Cardiac septum (tissue), 1 donor: ENCODE measurements at regions not wholly inside any gene's neighbourhood (a gene's known extent, or its start where the extent isn't known, plus 50 kb on each side); places are given as distances from the start of the nearest gene placed in this dataset.

Experiments
- DNase-seq: peaks from one replicate; pipeline ENCODE4 v3.0.0-alpha.2; 2020; ENCODE audit warnings: low spot score
- intact Hi-C: fragments of 100-400 bp; cut with DNase I; formaldehyde crosslinking; loops from one replicate; pipeline ENCODE4 v1.14.0; 2022
- donor health status: DM: no; HTN: no; CAD: no.

GRCh38 chr16:73326221-73326620 lies 278.3 kb upstream of the ZFHX3 start:
- intact Hi-C loops, result no loop called here
- no peak for DNase-seq

GRCh38 chr16:73323880-73324279 lies 276.0 kb upstream of the ZFHX3 start:
- intact Hi-C loops, result no loop called here
- DNase-seq, result no peak

- DNase-seq, result no peak
- intact Hi-C loops, result no loop called here
Observed at GRCh38 chr16:73322856-73323255, 274.9 kb upstream of the ZFHX3 start.

- no peak for DNase-seq
- intact Hi-C loops, result no loop called here
Observed at GRCh38 chr16:73321853-73322252, 273.9 kb upstream of the ZFHX3 start.

- intact Hi-C loops, result no loop called here
- DNase-seq, result no peak
Observed at GRCh38 chr16:73319737-73320136, 271.8 kb upstream of the ZFHX3 start.

GRCh38 chr16:73319261-73319660 lies 271.3 kb upstream of the ZFHX3 start:
- intact Hi-C loops, result no loop called here
- DNase-seq, result no peak

- DNase-seq, result no peak
- intact Hi-C loops, result no loop called here
Observed at GRCh38 chr16:73317321-73317857, 269.5 kb upstream of the ZFHX3 start.

- no peak for DNase-seq
- intact Hi-C loops, result no loop called here
Observed at GRCh38 chr16:73315645-73316044, 267.7 kb upstream of the ZFHX3 start.

GRCh38 chr16:73313950-73314349 lies 266.0 kb upstream of the ZFHX3 start:
- intact Hi-C loops, result no loop called here
- DNase-seq, result no peak

GRCh38 chr16:73311857-73312723 lies 264.2 kb upstream of the ZFHX3 start:
- intact Hi-C loops, result no loop called here
- DNase-seq, result no peak

GRCh38 chr16:73308771-73309170 lies 260.8 kb upstream of the ZFHX3 start:
- DNase-seq, result no peak
- intact Hi-C loops, result no loop called here

- intact Hi-C loops, result no loop called here
- no peak for DNase-seq
Observed at GRCh38 chr16:73306901-73307413, 259.0 kb upstream of the ZFHX3 start.

- intact Hi-C loops, result no loop called here
Observed at GRCh38 chr16:73304008-73304774, 256.3 kb upstream of the ZFHX3 start.

GRCh38 chr16:73302942-73303341 lies 255.0 kb upstream of the ZFHX3 start:
- DNase-seq, result no peak
- intact Hi-C loops, result no loop called here

More at GRCh38 chr16:73304008-73304774, 256.3 kb upstream of the ZFHX3 start:
- no peak for DNase-seq

GRCh38 chr16:73301984-73302383 lies 254.1 kb upstream of the ZFHX3 start:
- intact Hi-C loops, result no loop called here
- no peak for DNase-seq

- intact Hi-C loops, result no loop called here
- no peak for DNase-seq
Observed at GRCh38 chr16:73299346-73299745, 251.4 kb upstream of the ZFHX3 start.

GRCh38 chr16:73298562-73298961 lies 250.6 kb upstream of the ZFHX3 start:
- DNase-seq, result no peak
- intact Hi-C loops, result no loop called here

GRCh38 chr16:73290258-73290657 lies 242.3 kb upstream of the ZFHX3 start:
- no peak for DNase-seq
- intact Hi-C loops, result no loop called here

- intact Hi-C loops, result no loop called here
- DNase-seq, result no peak
Observed at GRCh38 chr16:73289232-73289631, 241.3 kb upstream of the ZFHX3 start.

- intact Hi-C loops, result no loop called here
- DNase-seq, result no peak
Observed at GRCh38 chr16:73288520-73288919, 240.6 kb upstream of the ZFHX3 start.
